ENCODE measurements at regions not wholly inside any gene's neighbourhood (a gene's known extent, or its start where the extent isn't known, plus 50 kb on each side); places are given as distances from the start of the nearest gene placed in this dataset.

GRCh38 chr2:14126846-14127245 lies 505.7 kb upstream of the LRATD1 start:
- TF ChIP-seq EP300 (IDR thresholded peaks at IDR 0.05), result no peak
- WGBS, result 84% methylated on average over 2 of the region's 2 CpGs
- no peaks in the 10 kb centered on the region for H3K36me3 ChIP-seq
- intact Hi-C loops (cut with DNase I), result no loop called here
- H3K4me1 ChIP-seq, result no peaks in the 10 kb centered on the region
- no peaks in the 10 kb centered on the region for H3K9me3 ChIP-seq
- H3K4me3 ChIP-seq, result no peak overlapping the region
- DNase-seq (ENCODE audit: extremely low spot score), result no peak
- no peak overlapping the region for H3K27ac ChIP-seq (replicated peaks in 1 of 4)
- no peaks in the 10 kb centered on the region for H3K27me3 ChIP-seq

GRCh38 chr2:14127765-14128164 lies 504.8 kb upstream of the LRATD1 start:
- no peak for DNase-seq (ENCODE audit: extremely low spot score)
- intact Hi-C loops (cut with DNase I), result no loop called here
- no peak for TF ChIP-seq CTCF (IDR thresholded peaks at IDR 0.05)
- TF ChIP-seq EP300 (IDR thresholded peaks at IDR 0.05), result no peak
- no peak for TF ChIP-seq POLR2A (IDR thresholded peaks at IDR 0.05; ENCODE audit: low read depth)
- TF ChIP-seq POLR2AphosphoS5 (IDR thresholded peaks at IDR 0.05), result no peak
- WGBS, result 80% methylated on average over 3 of the region's 3 CpGs
- no peaks in the 10 kb centered on the region for H3K27me3 ChIP-seq
- no peaks in the 10 kb centered on the region for H3K9me3 ChIP-seq
- H3K4me3 ChIP-seq, result no peak overlapping the region
- no peaks in the 10 kb centered on the region for H3K4me1 ChIP-seq
- H3K27ac ChIP-seq (replicated peaks in 1 of 4), result no peak overlapping the region
- H3K36me3 ChIP-seq, result no peaks in the 10 kb centered on the region

- no peaks in the 10 kb centered on the region for H3K36me3 ChIP-seq
- no peak overlapping the region for H3K27ac ChIP-seq (replicated peaks in 1 of 4)
- TF ChIP-seq POLR2A (IDR thresholded peaks at IDR 0.05; ENCODE audit: low read depth) (no peak), EP300 (IDR thresholded peaks at IDR 0.05) (no peak), CTCF (IDR thresholded peaks at IDR 0.05) (no peak), POLR2AphosphoS5 (IDR thresholded peaks at IDR 0.05) (no peak)
- 82% methylated on average over 1 of the region's 1 CpG for WGBS
- H3K9me3 ChIP-seq, result no peaks in the 10 kb centered on the region
- H3K4me1 ChIP-seq, result no peaks in the 10 kb centered on the region
- H3K27me3 ChIP-seq, result no peaks in the 10 kb centered on the region
- intact Hi-C loops (cut with DNase I), result no loop called here
- DNase-seq (ENCODE audit: extremely low spot score), result no peak
- no peak overlapping the region for H3K4me3 ChIP-seq
Measured at GRCh38 chr2:14132386-14132785, 500.1 kb upstream of the LRATD1 start.

- 67% methylated on average over 3 of the region's 3 CpGs for WGBS
- Histone ChIP-seq H3K36me3 (no peaks in the 10 kb centered on the region), H3K27ac (replicated peaks in 1 of 4) (no peak overlapping the region), H3K9me3 (no peaks in the 10 kb centered on the region), H3K4me3 (no peak overlapping the region), H3K27me3 (no peaks in the 10 kb centered on the region), H3K4me1 (no peaks in the 10 kb centered on the region)
- TF ChIP-seq POLR2A (IDR thresholded peaks at IDR 0.05; ENCODE audit: low read depth), result no peak
- intact Hi-C loops (cut with DNase I), result no loop called here
- DNase-seq (ENCODE audit: extremely low spot score), result no peak
Measured at GRCh38 chr2:14134771-14135170, 497.7 kb upstream of the LRATD1 start.

- Histone ChIP-seq H3K27me3 (no peaks in the 10 kb centered on the region), H3K27ac (replicated peaks in 1 of 4) (no peak overlapping the region), H3K9me3 (no peaks in the 10 kb centered on the region), H3K36me3 (no peaks in the 10 kb centered on the region), H3K4me1 (no peaks in the 10 kb centered on the region), H3K4me3 (no peak overlapping the region)
- TF ChIP-seq EP300 (IDR thresholded peaks at IDR 0.05) (no peak), CTCF (IDR thresholded peaks at IDR 0.05) (no peak), POLR2A (IDR thresholded peaks at IDR 0.05; ENCODE audit: low read depth) (no peak), POLR2AphosphoS5 (IDR thresholded peaks at IDR 0.05) (no peak)
- no peak for DNase-seq (ENCODE audit: extremely low spot score)
- intact Hi-C loops (cut with DNase I), result no loop called here
- 87% methylated on average over 2 of the region's 2 CpGs for WGBS
Measured at GRCh38 chr2:14136030-14136429, 496.5 kb upstream of the LRATD1 start.

GRCh38 chr2:14137643-14138042 lies 494.9 kb upstream of the LRATD1 start:
- intact Hi-C loops (cut with DNase I), result no loop called here
- no peak overlapping the region for H3K4me3 ChIP-seq
- no peaks in the 10 kb centered on the region for H3K9me3 ChIP-seq
- H3K27ac ChIP-seq (replicated peaks in 1 of 4), result no peak overlapping the region
- TF ChIP-seq POLR2AphosphoS5 (IDR thresholded peaks at IDR 0.05) (no peak), CTCF (IDR thresholded peaks at IDR 0.05) (no peak), POLR2A (IDR thresholded peaks at IDR 0.05; ENCODE audit: low read depth) (no peak), EP300 (IDR thresholded peaks at IDR 0.05) (no peak)
- no peak for DNase-seq (ENCODE audit: extremely low spot score)
- H3K4me1 ChIP-seq, result no peaks in the 10 kb centered on the region
- no peaks in the 10 kb centered on the region for H3K36me3 ChIP-seq
- no peaks in the 10 kb centered on the region for H3K27me3 ChIP-seq
- WGBS, result 41% methylated on average over 2 of the region's 2 CpGs
